H1 (cell line): ENCODE measurements at regions not wholly inside any gene's neighbourhood (a gene's known extent, or its start where the extent isn't known, plus 50 kb on each side); places are given as distances from the start of the nearest gene placed in this dataset.

Source experiments
- EP300 ChIP-seq, 2 experiments: IDR thresholded peaks; 1 replicate in 1 of 2; 2 replicates in 1 of 2; pipeline ENCODE4 v1.6.1; 2011 to 2012; ENCODE audit warnings: low read depth in 2 of 2, low read length in 2 of 2, mild to moderate bottlenecking in 2 of 2, borderline replicate concordance in 1 of 2, inconsistent platforms in 1 of 2, moderate library complexity in 1 of 2
- KDM5A ChIP-seq: fragments of 200-600 bp; IDR thresholded peaks from 2 replicates; pipeline ENCODE4 v1.7.1; 2012; ENCODE audit warnings: mild to moderate bottlenecking, low read length, inconsistent platforms, mixed read lengths
- RBBP5 ChIP-seq: IDR thresholded peaks from 2 replicates; pipeline ENCODE4 v1.7.1; 2012; ENCODE audit warnings: low read depth, mild to moderate bottlenecking, inconsistent platforms, low read length, moderate library complexity, borderline replicate concordance
- RNF2 ChIP-seq: fragments of 200-900, 300-1000 bp; sonication (generic); IDR thresholded peaks from 2 replicates; pipeline ENCODE4 v1.7.1; 2016; ENCODE audit warnings: borderline replicate concordance, low read depth, mild to moderate bottlenecking, antibody characterized with exemption, low read length; ENCODE audit not compliant: poor library complexity, severe bottlenecking; ENCODE audit errors: missing control alignments
- SAP30 ChIP-seq: fragments of 300-600 bp; sonication (generic); IDR thresholded peaks from 2 replicates; pipeline ENCODE4 v1.7.1; 2012; ENCODE audit warnings: low read length, moderate library complexity, mild to moderate bottlenecking, inconsistent platforms; ENCODE audit not compliant: insufficient read depth, insufficient replicate concordance
- SP2 ChIP-seq: IDR thresholded peaks from 2 replicates; pipeline ENCODE4 v1.6.1; 2012; ENCODE audit warnings: mild to moderate bottlenecking, low read length, inconsistent platforms

DNA sequence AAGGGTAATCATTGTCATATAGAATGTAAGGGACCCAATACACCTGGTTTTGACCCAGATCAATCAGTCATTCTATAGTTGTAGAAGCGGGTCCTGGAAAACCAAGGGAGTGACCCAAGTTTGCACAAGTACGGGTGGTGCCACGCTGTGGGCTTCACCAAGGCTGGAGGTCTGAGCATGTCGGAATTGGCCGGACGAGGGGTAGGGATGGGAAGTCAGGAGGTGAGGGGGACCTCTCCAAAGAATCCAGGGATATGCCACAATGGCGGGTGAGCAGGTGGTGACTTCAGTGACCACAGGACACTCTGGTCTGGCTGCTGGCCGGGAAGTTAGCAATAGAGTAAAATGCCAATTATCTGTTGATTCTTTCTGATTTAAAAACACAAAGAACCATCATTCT, 186.6 kb upstream of the FOXQ1 start (continued):
- no peak for TF ChIP-seq SAP30
- no peak for TF ChIP-seq KDM5A
- TF ChIP-seq RNF2: no peak
- TF ChIP-seq RBBP5: no peak
- TF ChIP-seq SP2: no peak
- TF ChIP-seq EP300 (IDR thresholded peaks at IDR 0.05; ENCODE audit: borderline replicate concordance in 1 of 2, low read depth in 2 of 2, low read length in 2 of 2): no peak
